Fibroblast of the aortic adventitia (primary cell): ENCODE measurements at regions not wholly inside any gene's neighbourhood (a gene's known extent, or its start where the extent isn't known, plus 50 kb on each side); places are given as distances from the start of the nearest gene placed in this dataset.
A peak's percentile ranks its signal among the peaks of the same experiment; 100 is the strongest.
"Not testable (repeated sequence)": the region's sequence is repeated elsewhere in the genome, so short reads cannot be mapped to it uniquely, and the experiment has no call there.

Experiments
- DNase-seq: peaks from one replicate; pipeline ENCODE4 v3.0.0-alpha.2; 2010; ENCODE audit warnings: low read depth
- H3K4me3 ChIP-seq: 2 replicates; pipeline ENCODE4 v1.5.1; 2011; ENCODE audit warnings: low read depth, mild to moderate bottlenecking, control low read depth, low read length, moderate library complexity
- TF ChIP-seq, protein P1 (sequence below): IDR thresholded peaks from 2 replicates; pipeline ENCODE4 v1.5.1; 2011; ENCODE audit warnings: mild to moderate bottlenecking, low read length, control low read depth, inconsistent platforms; ENCODE audit not compliant: insufficient read depth

DNA sequence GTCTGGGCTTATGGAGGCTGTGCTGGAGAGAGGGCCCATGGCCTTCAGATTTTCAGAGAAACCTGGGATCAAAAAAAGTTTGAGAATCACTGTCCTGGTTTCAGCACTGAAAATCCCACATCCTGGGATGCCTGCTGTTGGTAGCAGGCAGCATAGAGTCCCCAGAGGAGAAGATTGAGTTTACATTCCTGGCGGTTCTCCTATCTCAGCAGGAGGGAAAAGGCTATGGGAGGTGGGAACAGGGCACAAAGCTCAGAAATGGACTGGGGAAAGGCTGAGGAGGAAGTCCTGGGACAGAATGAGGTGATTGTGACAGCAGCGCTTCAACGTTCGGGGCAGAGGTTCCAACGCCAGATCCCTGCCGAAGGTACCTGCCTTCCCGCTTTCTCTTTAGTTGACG, 103.4 kb downstream of the ETS2 start:
- TF ChIP-seq, protein P1, sequence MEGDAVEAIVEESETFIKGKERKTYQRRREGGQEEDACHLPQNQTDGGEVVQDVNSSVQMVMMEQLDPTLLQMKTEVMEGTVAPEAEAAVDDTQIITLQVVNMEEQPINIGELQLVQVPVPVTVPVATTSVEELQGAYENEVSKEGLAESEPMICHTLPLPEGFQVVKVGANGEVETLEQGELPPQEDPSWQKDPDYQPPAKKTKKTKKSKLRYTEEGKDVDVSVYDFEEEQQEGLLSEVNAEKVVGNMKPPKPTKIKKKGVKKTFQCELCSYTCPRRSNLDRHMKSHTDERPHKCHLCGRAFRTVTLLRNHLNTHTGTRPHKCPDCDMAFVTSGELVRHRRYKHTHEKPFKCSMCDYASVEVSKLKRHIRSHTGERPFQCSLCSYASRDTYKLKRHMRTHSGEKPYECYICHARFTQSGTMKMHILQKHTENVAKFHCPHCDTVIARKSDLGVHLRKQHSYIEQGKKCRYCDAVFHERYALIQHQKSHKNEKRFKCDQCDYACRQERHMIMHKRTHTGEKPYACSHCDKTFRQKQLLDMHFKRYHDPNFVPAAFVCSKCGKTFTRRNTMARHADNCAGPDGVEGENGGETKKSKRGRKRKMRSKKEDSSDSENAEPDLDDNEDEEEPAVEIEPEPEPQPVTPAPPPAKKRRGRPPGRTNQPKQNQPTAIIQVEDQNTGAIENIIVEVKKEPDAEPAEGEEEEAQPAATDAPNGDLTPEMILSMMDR = no peak
- DNase-seq = no peak
- no peak overlapping the region for H3K4me3 ChIP-seq

DNA sequence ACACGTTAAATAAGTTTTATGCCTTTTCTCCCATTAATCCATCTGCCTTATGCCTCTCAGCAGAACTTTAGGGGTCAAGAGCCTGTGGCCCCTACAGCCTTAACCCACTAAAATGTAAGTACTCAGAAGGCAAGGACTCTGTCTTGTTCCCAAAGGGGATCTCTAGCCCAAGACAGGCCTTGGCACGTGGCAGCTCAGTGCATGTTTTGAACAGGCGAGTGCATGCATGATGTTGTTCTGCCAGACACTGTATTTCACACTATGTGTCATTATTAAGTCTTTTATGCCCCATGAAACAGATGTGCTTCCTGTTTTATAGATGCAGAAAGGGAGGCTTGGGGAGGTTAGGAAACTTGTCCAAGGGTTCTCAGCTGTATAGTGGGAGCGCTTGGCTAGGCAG, 102.8 kb downstream of the ETS2 start:
- no peak overlapping the region for H3K4me3 ChIP-seq
- DNase-seq = no peak
- TF ChIP-seq, protein P1 = no peak

DNA sequence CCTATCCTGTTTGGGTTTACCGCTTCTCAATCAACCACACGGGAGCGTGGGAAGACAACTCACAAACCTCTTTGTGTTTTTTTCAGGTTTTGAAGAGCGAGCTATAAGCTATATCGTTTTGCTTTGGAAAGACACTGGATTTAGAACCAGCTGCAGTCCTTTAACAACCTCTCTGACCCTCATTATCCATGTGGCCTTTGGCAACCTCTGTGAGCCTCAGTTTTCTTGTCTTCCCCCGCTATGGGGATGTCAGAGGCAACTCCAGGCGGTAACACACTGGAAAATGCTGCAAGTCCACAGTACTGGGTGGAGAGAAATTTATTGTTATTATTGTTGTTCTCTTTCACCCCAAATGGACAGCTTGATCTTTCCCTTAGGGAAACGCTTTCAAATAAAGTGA, 100.0 kb downstream of the ETS2 start:
- TF ChIP-seq, protein P1 = no peak
- H3K4me3 ChIP-seq = no peak overlapping the region
- no peak for DNase-seq

DNA sequence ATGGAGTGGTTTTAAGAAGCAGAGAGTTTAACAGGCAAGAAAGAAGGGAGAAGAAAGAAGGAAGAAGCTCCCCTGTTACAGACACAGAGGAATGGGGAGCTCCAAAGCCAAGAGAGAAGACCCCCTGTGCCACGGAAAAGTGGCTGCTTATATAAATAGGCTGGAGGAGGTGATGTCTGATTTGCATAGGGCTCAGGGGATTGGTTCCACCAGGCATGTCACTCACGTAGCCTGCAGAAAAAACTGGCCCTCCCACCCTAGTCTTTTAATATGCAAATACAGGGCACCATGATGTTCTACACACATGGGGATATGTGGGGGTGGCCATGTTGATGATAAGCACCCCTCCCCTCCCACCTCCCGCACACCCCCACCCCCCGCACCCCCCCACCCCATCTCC, 99.6 kb downstream of the ETS2 start:
- DNase-seq = no peak
- no peak overlapping the region for H3K4me3 ChIP-seq
- TF ChIP-seq, protein P1 = no peak

DNA sequence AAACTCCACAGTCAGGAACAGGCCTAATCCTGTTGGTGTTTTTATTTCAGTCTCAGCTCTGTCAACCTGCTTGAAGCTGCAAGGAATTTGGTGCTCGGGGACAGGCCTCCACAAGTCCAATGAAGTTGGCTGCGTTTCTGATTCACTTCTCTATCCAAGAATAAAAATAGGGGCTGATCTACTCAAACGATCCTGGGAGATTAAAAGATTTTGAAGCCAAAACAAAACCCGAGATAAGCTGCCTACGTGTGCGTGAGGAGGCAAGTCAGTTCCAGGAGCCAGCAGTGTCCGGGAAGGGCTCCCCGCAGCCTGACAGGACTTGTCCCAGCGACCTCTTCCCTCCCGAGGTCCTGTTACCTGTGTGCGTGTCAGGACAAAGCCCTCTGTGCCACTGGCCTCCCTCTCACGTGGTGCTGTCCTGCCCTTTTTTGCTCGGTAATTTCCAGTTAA, 98.0 kb downstream of the ETS2 start:
- H3K4me3 ChIP-seq = no peak overlapping the region
- DNase-seq = peak; percentile 85
- TF ChIP-seq, protein P1 = no peak

DNA sequence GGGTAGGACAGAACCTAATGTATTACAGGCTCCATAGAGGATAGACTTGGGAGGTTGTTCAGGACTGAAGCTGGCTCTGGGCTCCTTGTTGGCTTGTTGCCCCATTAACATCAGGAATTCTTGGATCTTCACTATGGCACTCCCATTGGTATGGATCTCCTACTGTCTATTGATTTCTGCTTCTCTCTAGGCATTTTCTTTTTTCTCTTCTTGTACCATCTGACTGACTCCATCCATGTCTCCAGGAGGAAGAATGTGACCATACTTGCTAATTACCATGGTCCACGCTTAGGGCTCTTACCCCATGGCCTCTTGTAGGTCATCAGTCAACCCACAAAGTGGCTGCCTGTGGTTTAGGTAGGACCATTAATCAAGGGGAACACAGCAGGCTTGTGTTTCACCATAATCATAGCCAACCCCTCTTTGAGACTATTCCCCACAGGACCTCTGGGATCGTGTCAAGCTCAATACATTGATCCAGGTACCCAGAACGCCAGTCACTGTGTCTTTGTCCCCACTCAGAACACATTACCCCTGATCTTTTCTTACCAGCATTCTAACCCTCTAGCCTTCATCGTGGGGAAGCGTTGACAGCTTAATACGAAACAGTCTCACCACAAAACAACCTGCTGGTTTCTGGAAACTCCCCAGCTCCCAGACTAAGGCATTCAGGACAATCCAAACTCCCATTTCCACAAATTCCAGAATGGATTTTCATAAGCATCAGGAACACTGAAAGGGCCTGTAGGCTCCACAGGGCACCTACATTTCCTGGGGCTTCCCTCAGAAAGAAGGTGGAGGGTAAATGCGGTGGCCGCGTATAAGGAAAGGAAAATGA, 97.1 kb downstream of the ETS2 start:
- TF ChIP-seq, protein P1 = no peak
- peak; percentile 22 for DNase-seq
- no peak overlapping the region for H3K4me3 ChIP-seq

DNA sequence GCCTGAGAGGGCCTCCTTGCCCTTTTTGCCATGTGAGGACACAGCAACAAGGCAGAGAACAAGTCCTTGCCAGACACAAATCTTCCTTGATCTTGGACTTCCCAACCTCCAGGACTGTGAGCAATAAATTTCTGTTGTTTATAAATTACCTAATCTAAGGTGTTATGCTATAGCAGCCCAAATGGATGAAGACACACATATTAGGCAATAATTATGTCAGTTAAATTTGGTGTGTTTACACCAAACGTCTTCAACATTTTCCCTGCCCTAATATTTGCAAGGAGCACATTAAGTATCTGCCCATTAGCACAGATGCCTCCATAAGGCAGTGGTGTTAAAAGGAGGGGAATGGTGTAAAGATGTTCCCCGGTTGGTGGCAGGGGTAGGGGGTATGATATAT, 94.8 kb downstream of the ETS2 start:
- no peak overlapping the region for H3K4me3 ChIP-seq
- DNase-seq = no peak
- TF ChIP-seq, protein P1 = no peak

DNA sequence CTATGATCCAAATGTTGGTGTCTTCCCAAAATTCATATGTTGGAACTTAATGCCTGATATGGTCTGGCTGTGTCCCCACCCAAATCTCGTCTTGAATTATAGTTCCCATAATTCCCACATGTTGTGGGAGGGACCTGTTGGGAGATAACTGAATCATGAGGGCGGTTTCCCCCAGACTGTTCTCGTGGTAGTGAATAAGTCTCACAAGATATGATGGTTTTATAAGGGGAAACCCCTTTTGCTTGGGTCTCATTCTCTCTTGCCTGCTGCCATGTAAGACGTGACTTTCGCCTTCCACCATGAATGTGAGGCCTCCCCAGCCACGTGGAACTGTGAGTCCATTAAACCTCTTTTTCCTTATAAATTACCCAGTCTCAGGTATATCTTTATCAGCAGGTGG, 94.3 kb downstream of the ETS2 start:
- H3K4me3 ChIP-seq, DNase-seq: not testable (repeated sequence)
